ENCODE measurements at regions not wholly inside any gene's neighbourhood (a gene's known extent, or its start where the extent isn't known, plus 50 kb on each side); places are given as distances from the start of the nearest gene placed in this dataset.

- no peak overlapping the region for H3K27ac ChIP-seq
These were observed 197.7 kb downstream of the SNX10 start for GRCh38 chr7:26489391-26489790.

GRCh38 chr7:26489906-26490639 lies 198.4 kb downstream of the SNX10 start:
- H3K27ac ChIP-seq = no peak overlapping the region
- no peak for TF ChIP-seq CTCF (conservative IDR thresholded peaks at IDR 0.05)

More at GRCh38 chr7:26489391-26489790, 197.7 kb downstream of the SNX10 start:
- no peak for TF ChIP-seq CTCF (conservative IDR thresholded peaks at IDR 0.05)

GRCh38 chr7:26490640-26491624 lies 199.3 kb downstream of the SNX10 start:
- no peak overlapping the region for H3K27ac ChIP-seq
- TF ChIP-seq CTCF (conservative IDR thresholded peaks at IDR 0.05) = no peak

GRCh38 chr7:26492816-26493215 lies 201.2 kb downstream of the SNX10 start:
- no peak for TF ChIP-seq CTCF (conservative IDR thresholded peaks at IDR 0.05)
- H3K27ac ChIP-seq = no peak overlapping the region

- TF ChIP-seq CTCF (conservative IDR thresholded peaks at IDR 0.05) = no peak
- H3K27ac ChIP-seq = no peak overlapping the region
These were observed 202.2 kb downstream of the SNX10 start for GRCh38 chr7:26493737-26494428.

GRCh38 chr7:26495569-26495968 lies 203.9 kb downstream of the SNX10 start:
- no peak overlapping the region for H3K27ac ChIP-seq
- TF ChIP-seq CTCF (conservative IDR thresholded peaks at IDR 0.05) = no peak

All from VCaP (cell line).